Neuronal stem cell (in vitro differentiated cells): ENCODE measurements at regions not wholly inside any gene's neighbourhood (a gene's known extent, or its start where the extent isn't known, plus 50 kb on each side); places are given as distances from the start of the nearest gene placed in this dataset.
"Not testable (repeated sequence)": the region's sequence is repeated elsewhere in the genome, so short reads cannot be mapped to it uniquely, and the experiment has no call there.

Experiments
- DNase-seq: peaks from one replicate; pipeline ENCODE4 v3.0.0-alpha.2; 2013; ENCODE audit warnings: low spot score
- H2AFZ ChIP-seq: one replicate; pipeline ENCODE4 v1.6.1; 2013; ENCODE audit warnings: mild to moderate bottlenecking, low read length, inconsistent platforms
- H2AK5ac ChIP-seq: 2 replicates; pipeline ENCODE4 v1.6.1; 2013; ENCODE audit warnings: low read depth, mild to moderate bottlenecking, inconsistent platforms, low read length, moderate library complexity, mixed read lengths
- H2BK120ac ChIP-seq: 2 replicates; pipeline ENCODE4 v1.6.1; 2013; ENCODE audit warnings: low read depth, mild to moderate bottlenecking, inconsistent platforms, low read length, moderate library complexity, mixed read lengths
- H2BK12ac ChIP-seq: one replicate; pipeline ENCODE4 v1.6.1; 2013; ENCODE audit warnings: low read length, inconsistent platforms
- H2BK15ac ChIP-seq: 2 replicates; pipeline ENCODE4 v1.6.1; 2013; ENCODE audit warnings: mild to moderate bottlenecking, low read length, inconsistent platforms, mixed read lengths
- H2BK5ac ChIP-seq: one replicate; pipeline ENCODE4 v1.6.1; 2013; ENCODE audit warnings: inconsistent platforms, mild to moderate bottlenecking, low read length, moderate library complexity
- H3K14ac ChIP-seq: one replicate; pipeline ENCODE4 v1.6.1; 2013; ENCODE audit warnings: low read length, inconsistent platforms
- H3K18ac ChIP-seq: 2 replicates; pipeline ENCODE4 v1.6.1; 2013; ENCODE audit warnings: low read length, inconsistent platforms
- H3K23ac ChIP-seq: 2 replicates; pipeline ENCODE4 v1.6.1; 2013; ENCODE audit warnings: low read depth, mild to moderate bottlenecking, mixed read lengths, low read length, inconsistent platforms; ENCODE audit not compliant: poor library complexity
- H3K27ac ChIP-seq: replicated peaks from 3 replicates; pipeline ENCODE4 v1.5.1; 2013; ENCODE audit warnings: low read length, inconsistent platforms
- H3K27me3 ChIP-seq, 3 experiments: 2 replicates each; pipeline ENCODE4 v1.6.1; 2013; ENCODE audit warnings: low read length in 3 of 3, mild to moderate bottlenecking in 2 of 3, inconsistent platforms in 1 of 3, low read depth in 1 of 3, mixed read lengths in 1 of 3, moderate library complexity in 1 of 3; ENCODE audit not compliant: control insufficient read depth in 3 of 3, insufficient read depth in 3 of 3
- H3K36me3 ChIP-seq, 2 donors: replicated peaks in 1 of 2; 2 replicates each; pipeline ENCODE4 v1.6.1; 2013; ENCODE audit warnings: low read length in 2 of 2; ENCODE audit not compliant: control insufficient read depth in 2 of 2, insufficient read depth in 2 of 2
- H3K4ac ChIP-seq: 2 replicates; pipeline ENCODE4 v1.6.1; 2013; ENCODE audit warnings: inconsistent platforms, mild to moderate bottlenecking, low read length, moderate library complexity
- H3K4me1 ChIP-seq, 2 donors: 1 replicate in 1 of 2; 2 replicates in 1 of 2; pipeline ENCODE4 v1.6.1; 2013; ENCODE audit warnings: low read length in 2 of 2, low read depth in 1 of 2; ENCODE audit not compliant: control insufficient read depth in 2 of 2, insufficient read depth in 1 of 2
- H3K4me2 ChIP-seq: one replicate; pipeline ENCODE4 v1.6.1; 2013; ENCODE audit warnings: mild to moderate bottlenecking, low read length, inconsistent platforms; ENCODE audit not compliant: insufficient read depth, poor library complexity, severe bottlenecking
- H3K4me3 ChIP-seq, 2 donors: 2 replicates each; pipeline ENCODE4 v1.5.1; 2013; ENCODE audit warnings: low read length in 2 of 2, mild to moderate bottlenecking in 2 of 2, inconsistent platforms in 1 of 2, moderate library complexity in 1 of 2
- H3K79me1 ChIP-seq: one replicate; pipeline ENCODE4 v1.6.1; 2013; ENCODE audit warnings: low read depth, mild to moderate bottlenecking, inconsistent platforms, low read length, moderate library complexity
- H3K9ac ChIP-seq: one replicate; pipeline ENCODE4 v1.6.1; 2013; ENCODE audit warnings: mild to moderate bottlenecking, low read depth, low read length, inconsistent platforms; ENCODE audit not compliant: poor library complexity
- H3K9me3 ChIP-seq, 2 donors: replicated peaks in 1 of 2; 2 replicates each; pipeline versions ENCODE3 to v1.6.1; 2013; ENCODE audit warnings: low read length in 2 of 2, mild to moderate bottlenecking in 2 of 2, inconsistent platforms in 1 of 2, low read depth in 1 of 2, mixed read lengths in 1 of 2, moderate library complexity in 1 of 2; ENCODE audit not compliant: control insufficient read depth in 2 of 2, insufficient read depth in 1 of 2
- H4K8ac ChIP-seq: one replicate; pipeline ENCODE4 v1.6.1; 2013; ENCODE audit warnings: low read depth, mild to moderate bottlenecking, inconsistent platforms, low read length, moderate library complexity
- H4K91ac ChIP-seq: one replicate; pipeline ENCODE4 v1.6.1; 2013; ENCODE audit warnings: low read length, low read depth, mild to moderate bottlenecking, inconsistent platforms; ENCODE audit not compliant: poor library complexity
- WGBS, 2 donors: extraction: QIAGEN DNeasy Blood & Tissue Kit; methylation state at CpG; one replicate each; pipeline ENCODE4 v1.1.7; 2013; ENCODE audit warnings: missing lambda C conversion rate in 2 of 2, mixed read lengths in 1 of 2; ENCODE audit not compliant: insufficient read length in 2 of 2, insufficient replicate concordance in 1 of 2; ENCODE audit errors: extremely low coverage in 2 of 2; 5-methylcytosine and 5-hydroxymethylcytosine counted together

DNA sequence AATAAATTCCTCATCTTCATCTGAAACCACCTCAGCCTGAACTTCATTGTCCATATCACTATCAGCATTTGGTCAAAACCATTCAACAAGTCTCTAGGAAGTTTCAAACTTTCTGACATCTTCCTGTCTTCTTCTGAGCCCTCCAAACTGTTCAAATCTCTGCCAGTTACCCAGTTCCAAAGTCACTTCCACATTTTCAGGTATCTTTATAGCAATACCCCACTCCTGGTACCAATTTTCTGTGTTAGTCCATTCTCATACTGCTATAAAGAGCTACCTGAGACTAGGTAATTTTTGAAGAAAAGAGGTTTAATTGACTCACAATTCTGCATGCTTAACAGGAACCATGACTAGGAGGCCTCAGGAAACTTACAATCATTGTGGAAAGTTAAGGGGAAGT lies 250.4 kb downstream of the SLITRK6 start:
- H3K23ac ChIP-seq, H3K27ac ChIP-seq, H2BK120ac ChIP-seq, H3K27me3 ChIP-seq, H2AFZ ChIP-seq, H3K36me3 ChIP-seq, H2BK12ac ChIP-seq, H3K4me3 ChIP-seq, H4K8ac ChIP-seq, H4K91ac ChIP-seq, H3K79me1 ChIP-seq, H2BK15ac ChIP-seq, H3K18ac ChIP-seq, H3K14ac ChIP-seq, H3K4me1 ChIP-seq, H3K9ac ChIP-seq, H3K4me2 ChIP-seq, H2BK5ac ChIP-seq, DNase-seq, H2AK5ac ChIP-seq, H3K4ac ChIP-seq, H3K9me3 ChIP-seq: not testable (repeated sequence)

GRCh38 chr13:85545771-85546170 lies 253.4 kb downstream of the SLITRK6 start:
- Histone ChIP-seq H3K27ac (no peak overlapping the region), H3K4me3 (no peak overlapping the region), H3K4me1 (no peaks in the 10 kb centered on the region), H3K23ac (no peak overlapping the region), H3K14ac (no peak overlapping the region), H2BK12ac (no peak overlapping the region), H2BK15ac (no peak overlapping the region), H3K4me2 (no peak overlapping the region), H2AK5ac (no peak overlapping the region), H3K36me3 (no peaks in the 10 kb centered on the region), H3K18ac (no peak overlapping the region), H3K9me3 (peaks cover 0 to 3% of the 10 kb centered on the region in 2 donors), H2BK5ac (no peak overlapping the region), H3K27me3 (no peaks in the 10 kb centered on the region), H3K4ac (no peak overlapping the region), H4K91ac (no peak overlapping the region), H3K9ac (no peak overlapping the region), H2BK120ac (no peak overlapping the region), H3K79me1 (no peaks in the 10 kb centered on the region), H2AFZ (no peak overlapping the region), H4K8ac (no peak overlapping the region)
- WGBS, 2 donors, result no CpG with 5 or more reads among the region's 5 CpGs
- no peak for DNase-seq

- H2BK5ac ChIP-seq, result no peak overlapping the region
- H2AK5ac ChIP-seq, result no peak overlapping the region
- H3K4me2 ChIP-seq, result no peak overlapping the region
- H3K36me3 ChIP-seq, result no peaks in the 10 kb centered on the region
- no peaks in the 10 kb centered on the region for H3K4me1 ChIP-seq
- WGBS, 2 donors, result no CpG with 5 or more reads among the region's 1 CpG
- no peak overlapping the region for H3K14ac ChIP-seq
- no peak for DNase-seq
- no peak overlapping the region for H4K8ac ChIP-seq
- no peak overlapping the region for H2BK120ac ChIP-seq
- no peak overlapping the region for H4K91ac ChIP-seq
- H2BK12ac ChIP-seq, result no peak overlapping the region
- no peaks in the 10 kb centered on the region for H3K27me3 ChIP-seq
- H3K9me3 ChIP-seq, result peaks cover 0 to 3% of the 10 kb centered on the region in 2 donors
- no peak overlapping the region for H3K27ac ChIP-seq
- no peak overlapping the region for H3K4me3 ChIP-seq
- H3K79me1 ChIP-seq, result no peaks in the 10 kb centered on the region
- H3K9ac ChIP-seq, result no peak overlapping the region
- H2AFZ ChIP-seq, result no peak overlapping the region
- no peak overlapping the region for H3K4ac ChIP-seq
- H3K23ac ChIP-seq, result no peak overlapping the region
- H2BK15ac ChIP-seq, result no peak overlapping the region
- no peak overlapping the region for H3K18ac ChIP-seq
Observed at GRCh38 chr13:85544756-85545155, 254.5 kb downstream of the SLITRK6 start.

DNA sequence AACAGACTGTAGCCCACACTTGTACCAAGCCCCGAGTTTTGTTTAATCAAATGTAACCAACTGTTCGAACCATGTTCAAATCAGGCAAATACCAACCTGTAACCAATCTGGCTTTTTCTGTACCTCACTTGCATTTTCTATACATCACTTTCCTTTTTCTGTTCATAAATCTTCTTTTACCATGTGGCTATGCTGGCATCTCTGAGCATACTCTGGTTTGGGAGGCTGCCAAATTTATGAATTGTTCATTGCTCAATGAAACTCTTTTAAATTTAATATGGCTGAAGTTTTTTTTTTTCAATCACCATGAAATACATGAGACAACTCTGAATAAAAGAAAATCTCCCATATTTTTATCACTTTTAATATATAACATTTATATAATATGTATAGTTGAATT lies 256.1 kb downstream of the SLITRK6 start:
- H3K23ac ChIP-seq, result no peak overlapping the region
- no peaks in the 10 kb centered on the region for H3K4me1 ChIP-seq
- H3K4me3 ChIP-seq, result no peak overlapping the region
- H2AFZ ChIP-seq, result no peak overlapping the region
- H3K9me3 ChIP-seq, result peaks cover 0 to 1% of the 10 kb centered on the region in 2 donors
- H3K36me3 ChIP-seq, result no peaks in the 10 kb centered on the region
- no peak overlapping the region for H3K4ac ChIP-seq
- H3K18ac ChIP-seq, result no peak overlapping the region
- H3K14ac ChIP-seq, result no peak overlapping the region
- no peak overlapping the region for H2AK5ac ChIP-seq
- H2BK120ac ChIP-seq, result no peak overlapping the region
- H3K27ac ChIP-seq, result no peak overlapping the region
- H2BK15ac ChIP-seq, result no peak overlapping the region
- no peak overlapping the region for H3K9ac ChIP-seq
- no peaks in the 10 kb centered on the region for H3K27me3 ChIP-seq
- no peak for DNase-seq
- H2BK12ac ChIP-seq, result no peak overlapping the region
- no peak overlapping the region for H3K4me2 ChIP-seq
- H4K91ac ChIP-seq, result no peak overlapping the region
- H2BK5ac ChIP-seq, result no peak overlapping the region
- no peak overlapping the region for H4K8ac ChIP-seq
- no CpG with 5 or more reads among the region's 2 CpGs for WGBS, 2 donors
- no peaks in the 10 kb centered on the region for H3K79me1 ChIP-seq
